NB4 (cell line): ENCODE measurements at regions not wholly inside any gene's neighbourhood (a gene's known extent, or its start where the extent isn't known, plus 50 kb on each side); places are given as distances from the start of the nearest gene placed in this dataset.

Experiments
- DNase-seq: peaks from one replicate; pipeline ENCODE4 v3.0.0; 2010; ENCODE audit warnings: low read depth
- H3K4me3 ChIP-seq: one replicate; pipeline ENCODE4 v1.5.1; 2011; ENCODE audit warnings: mild to moderate bottlenecking, low read depth, low read length, moderate library complexity
- MYC ChIP-seq: IDR thresholded peaks from 2 replicates; pipeline ENCODE4 v1.6.1; 2011; ENCODE audit warnings: low read depth, low read length
- POLR2A ChIP-seq: IDR thresholded peaks from 2 replicates; pipeline ENCODE4 v1.6.1; 2011; ENCODE audit warnings: mild to moderate bottlenecking; ENCODE audit not compliant: insufficient read length; ENCODE audit errors: extremely low read depth
- TF ChIP-seq, protein P1 (sequence below): IDR thresholded peaks from 2 replicates; pipeline ENCODE4 v1.6.1; 2011; ENCODE audit warnings: low read depth, low read length
- TF ChIP-seq, protein P2 (sequence below): IDR thresholded peaks from one replicate; pipeline ENCODE4 v1.5.1; 2012; ENCODE audit warnings: low read depth, low read length

DNA sequence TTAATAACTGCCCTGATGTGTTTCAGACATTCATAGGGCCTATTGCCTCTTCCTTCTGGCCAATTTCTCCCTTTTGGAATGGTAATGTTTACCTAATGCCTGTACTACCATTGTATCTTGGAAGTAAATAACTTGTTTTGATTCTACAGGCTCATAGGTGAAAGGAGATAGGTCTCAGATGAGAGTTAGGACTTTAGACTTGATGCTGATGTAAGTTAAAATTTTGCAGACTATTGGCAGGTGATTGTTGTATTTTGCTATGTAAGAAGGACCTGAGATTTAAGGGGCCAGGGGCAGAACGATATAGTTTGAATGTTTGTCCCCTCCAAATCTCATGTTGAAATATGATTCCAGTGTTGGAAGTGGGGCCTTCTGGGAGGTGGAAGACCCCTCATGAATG lies 215.5 kb downstream of the SLC39A8 start:
- no peak overlapping the region for H3K4me3 ChIP-seq
- no peak for DNase-seq
- TF ChIP-seq POLR2A (no peak), MYC (no peak)
- TF ChIP-seq, protein P1, sequence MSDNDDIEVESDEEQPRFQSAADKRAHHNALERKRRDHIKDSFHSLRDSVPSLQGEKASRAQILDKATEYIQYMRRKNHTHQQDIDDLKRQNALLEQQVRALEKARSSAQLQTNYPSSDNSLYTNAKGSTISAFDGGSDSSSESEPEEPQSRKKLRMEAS, result no peak
- TF ChIP-seq, protein P2, sequence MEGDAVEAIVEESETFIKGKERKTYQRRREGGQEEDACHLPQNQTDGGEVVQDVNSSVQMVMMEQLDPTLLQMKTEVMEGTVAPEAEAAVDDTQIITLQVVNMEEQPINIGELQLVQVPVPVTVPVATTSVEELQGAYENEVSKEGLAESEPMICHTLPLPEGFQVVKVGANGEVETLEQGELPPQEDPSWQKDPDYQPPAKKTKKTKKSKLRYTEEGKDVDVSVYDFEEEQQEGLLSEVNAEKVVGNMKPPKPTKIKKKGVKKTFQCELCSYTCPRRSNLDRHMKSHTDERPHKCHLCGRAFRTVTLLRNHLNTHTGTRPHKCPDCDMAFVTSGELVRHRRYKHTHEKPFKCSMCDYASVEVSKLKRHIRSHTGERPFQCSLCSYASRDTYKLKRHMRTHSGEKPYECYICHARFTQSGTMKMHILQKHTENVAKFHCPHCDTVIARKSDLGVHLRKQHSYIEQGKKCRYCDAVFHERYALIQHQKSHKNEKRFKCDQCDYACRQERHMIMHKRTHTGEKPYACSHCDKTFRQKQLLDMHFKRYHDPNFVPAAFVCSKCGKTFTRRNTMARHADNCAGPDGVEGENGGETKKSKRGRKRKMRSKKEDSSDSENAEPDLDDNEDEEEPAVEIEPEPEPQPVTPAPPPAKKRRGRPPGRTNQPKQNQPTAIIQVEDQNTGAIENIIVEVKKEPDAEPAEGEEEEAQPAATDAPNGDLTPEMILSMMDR, result no peak
